ENCODE measurements at regions not wholly inside any gene's neighbourhood (a gene's known extent, or its start where the extent isn't known, plus 50 kb on each side); places are given as distances from the start of the nearest gene placed in this dataset.

DNA sequence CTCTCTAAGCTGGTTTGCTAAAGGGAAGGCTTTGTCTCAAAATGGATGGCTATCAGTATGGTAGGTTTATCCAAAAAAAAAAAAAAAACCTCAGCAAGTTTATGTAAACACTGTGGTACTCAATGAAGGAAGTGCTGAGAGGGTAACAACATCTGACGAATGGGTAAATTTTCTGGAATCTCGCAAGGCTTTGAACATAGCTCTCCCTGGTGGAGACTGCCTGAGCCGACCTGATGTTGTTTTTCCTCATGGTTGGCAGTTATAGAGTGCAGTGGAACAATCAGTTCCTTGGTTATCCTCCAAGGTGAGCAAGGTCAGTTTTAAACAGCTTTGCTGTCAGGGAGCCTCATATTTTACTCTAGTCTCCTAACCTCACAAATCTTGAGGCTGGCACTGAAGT lies 94.6 kb downstream of the ZPLD1 start:
- POLR2A ChIA-PET: no interaction called here
- CTCF ChIA-PET: interaction anchor here (1.8 kb wide), 1 partner anchor 301 kb away, joined by 12 read pairs; no protein-coding TSS in a partner anchor
- no peak overlapping the region for H3K27ac Mint-ChIP-seq
- H3K4me3 Mint-ChIP-seq: no peak overlapping the region
- no peaks in the 10 kb centered on the region for H3K9me3 Mint-ChIP-seq (ENCODE audit: insufficient read depth)
- H3K27me3 Mint-ChIP-seq (ENCODE audit: low read depth): peaks cover 3% of the 10 kb centered on the region
- no peaks in the 10 kb centered on the region for H3K36me3 Mint-ChIP-seq (ENCODE audit: low read depth)
- ATAC-seq (no peak), DNase-seq (no peak)
- peaks cover 4% of the 10 kb centered on the region for H3K4me1 Mint-ChIP-seq (ENCODE audit: low read depth)

- ChIA-PET CTCF (no interaction called here), POLR2A (no interaction called here)
- Mint-ChIP-seq H3K36me3 (ENCODE audit: low read depth) (no peaks in the 10 kb centered on the region), H3K27me3 (ENCODE audit: low read depth) (peaks cover 3% of the 10 kb centered on the region), H3K27ac (no peak overlapping the region), H3K9me3 (ENCODE audit: insufficient read depth) (no peaks in the 10 kb centered on the region), H3K4me3 (no peak overlapping the region), H3K4me1 (ENCODE audit: low read depth) (peaks cover 4% of the 10 kb centered on the region)
- no peak for ATAC-seq
- no peak for DNase-seq
Observed at GRCh38 chr3:102530415-102531181, 95.8 kb downstream of the ZPLD1 start.

GRCh38 chr3:102531686-102532085 lies 96.9 kb downstream of the ZPLD1 start:
- H3K4me1 Mint-ChIP-seq (ENCODE audit: low read depth): peaks cover 4% of the 10 kb centered on the region
- H3K9me3 Mint-ChIP-seq (ENCODE audit: insufficient read depth): no peaks in the 10 kb centered on the region
- H3K27ac Mint-ChIP-seq: no peak overlapping the region
- ChIA-PET POLR2A (no interaction called here), CTCF (no interaction called here)
- H3K27me3 Mint-ChIP-seq (ENCODE audit: low read depth): peaks cover 3% of the 10 kb centered on the region
- DNase-seq (no peak), ATAC-seq (no peak)
- no peaks in the 10 kb centered on the region for H3K36me3 Mint-ChIP-seq (ENCODE audit: low read depth)
- no peak overlapping the region for H3K4me3 Mint-ChIP-seq

DNA sequence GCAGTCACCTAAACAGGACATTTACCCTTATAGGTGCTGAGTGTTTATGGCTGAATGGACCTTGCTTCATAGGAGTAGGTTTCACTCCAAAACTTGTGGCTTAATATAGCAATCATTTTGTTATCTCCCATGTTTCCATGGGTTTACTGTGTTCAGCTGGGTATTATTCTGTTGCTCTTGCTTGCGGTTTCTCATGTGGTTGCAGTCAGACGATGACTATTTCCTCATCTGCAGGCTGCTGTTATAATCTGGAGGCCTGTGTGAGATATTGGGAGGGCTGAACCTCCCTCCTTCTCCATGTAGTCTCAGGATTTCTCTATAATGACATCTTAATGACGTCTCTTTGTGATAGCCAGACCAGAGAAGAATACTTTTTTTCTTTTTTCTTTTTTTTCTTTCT lies 98.1 kb downstream of the ZPLD1 start:
- peaks cover 3% of the 10 kb centered on the region for H3K27me3 Mint-ChIP-seq (ENCODE audit: low read depth)
- POLR2A ChIA-PET: no interaction called here
- CTCF ChIA-PET: no interaction called here
- no peak overlapping the region for H3K27ac Mint-ChIP-seq
- ATAC-seq: peak; percentile 68
- peaks cover 4% of the 10 kb centered on the region for H3K4me1 Mint-ChIP-seq (ENCODE audit: low read depth)
- no peaks in the 10 kb centered on the region for H3K36me3 Mint-ChIP-seq (ENCODE audit: low read depth)
- no peaks in the 10 kb centered on the region for H3K9me3 Mint-ChIP-seq (ENCODE audit: insufficient read depth)
- H3K4me3 Mint-ChIP-seq: no peak overlapping the region
- peak; percentile 23 for DNase-seq

DNA sequence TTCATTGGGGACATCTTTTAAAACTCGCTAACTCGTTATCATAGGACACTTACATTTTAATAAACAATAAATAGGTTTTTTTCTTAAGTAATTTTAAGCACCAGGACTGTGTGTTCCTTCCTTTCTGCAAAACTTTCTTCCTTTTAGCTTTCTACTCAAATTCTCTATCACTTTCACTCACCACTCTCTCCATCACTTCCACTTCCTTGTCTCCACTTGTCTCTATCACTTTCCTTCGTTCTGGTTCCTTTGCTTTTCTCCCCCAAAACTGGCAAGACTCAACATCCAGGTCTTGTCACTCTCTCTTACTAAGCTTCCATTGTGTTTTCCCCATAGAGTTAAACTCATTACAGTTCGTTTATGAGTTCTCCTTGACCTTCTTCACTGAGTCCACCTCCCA lies 99.0 kb downstream of the ZPLD1 start:
- Mint-ChIP-seq H3K4me1 (ENCODE audit: low read depth) (peaks cover 4% of the 10 kb centered on the region), H3K27ac (no peak overlapping the region), H3K27me3 (ENCODE audit: low read depth) (peaks cover 3% of the 10 kb centered on the region), H3K36me3 (ENCODE audit: low read depth) (no peaks in the 10 kb centered on the region), H3K9me3 (ENCODE audit: insufficient read depth) (no peaks in the 10 kb centered on the region), H3K4me3 (no peak overlapping the region)
- CTCF ChIA-PET: interaction anchor here (0.6 to 1.0 kb wide), 3 partner anchors 190 to 720 kb away, joined by 3 to 4 read pairs (median 3); no protein-coding TSS in a partner anchor
- POLR2A ChIA-PET: no interaction called here
- no peak for DNase-seq
- no peak for ATAC-seq

DNA sequence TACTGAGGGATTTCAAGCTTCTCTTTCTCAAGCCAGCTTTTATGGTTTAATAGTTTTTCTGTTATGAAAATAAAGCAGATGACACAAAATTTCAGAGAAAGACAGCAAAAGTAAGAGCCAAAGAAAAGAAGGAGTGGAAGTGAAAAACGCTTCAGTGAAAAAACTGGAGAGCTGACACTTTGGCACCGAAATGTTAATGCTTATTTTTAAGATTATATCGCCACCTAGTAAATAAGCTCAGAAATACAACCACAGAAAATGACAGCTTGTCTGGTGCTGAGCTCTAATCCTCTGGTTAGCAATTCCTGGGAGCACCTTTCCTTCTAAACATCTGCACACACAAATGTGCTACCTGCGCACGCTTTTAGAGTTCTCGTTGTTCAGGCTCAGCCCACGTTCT lies 101.6 kb downstream of the ZPLD1 start:
- no peak overlapping the region for H3K27ac Mint-ChIP-seq
- ATAC-seq: no peak
- CTCF ChIA-PET: interaction anchor here (0.8 to 5.8 kb wide), 23 partner anchors 9 to 733 kb away, joined by 3 to 137 read pairs (median 3); no protein-coding TSS in a partner anchor

DNA sequence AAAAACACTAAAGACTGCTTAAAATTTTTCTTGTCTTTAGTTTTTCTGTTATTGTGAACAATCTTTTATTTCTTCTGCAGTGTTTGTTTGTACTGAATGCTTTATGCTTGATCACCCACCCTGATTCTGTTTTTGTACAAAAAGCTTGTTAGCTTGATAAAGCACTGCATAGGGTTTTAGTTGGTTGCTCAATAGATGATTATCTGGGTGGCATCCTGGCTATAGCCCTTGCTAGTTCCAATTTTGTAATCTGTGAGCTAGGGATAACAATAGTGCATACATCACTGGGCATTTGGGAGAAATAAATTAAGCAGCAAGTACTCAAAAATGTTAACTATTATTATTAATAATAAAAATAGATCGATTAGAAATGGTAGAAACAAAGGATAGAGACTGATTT lies 102.3 kb downstream of the ZPLD1 start:
- ChIA-PET CTCF (interaction anchor here (0.8 to 5.8 kb wide), 16 partner anchors 10 to 734 kb away, joined by 3 to 137 read pairs (median 4); no protein-coding TSS in a partner anchor), POLR2A (no interaction called here)
- H3K36me3 Mint-ChIP-seq (ENCODE audit: low read depth): no peaks in the 10 kb centered on the region
- H3K4me1 Mint-ChIP-seq (ENCODE audit: low read depth): peaks cover 4% of the 10 kb centered on the region
- H3K4me3 Mint-ChIP-seq: no peak overlapping the region
- no peaks in the 10 kb centered on the region for H3K9me3 Mint-ChIP-seq (ENCODE audit: insufficient read depth)
- no peak for DNase-seq
- no peak for ATAC-seq
- H3K27me3 Mint-ChIP-seq (ENCODE audit: low read depth): peaks cover 8% of the 10 kb centered on the region
- H3K27ac Mint-ChIP-seq: no peak overlapping the region

More for the DNA sequence above, 101.6 kb downstream of the ZPLD1 start:
- Mint-ChIP-seq H3K4me1 (ENCODE audit: low read depth) (peaks cover 4% of the 10 kb centered on the region), H3K9me3 (ENCODE audit: insufficient read depth) (no peaks in the 10 kb centered on the region), H3K36me3 (ENCODE audit: low read depth) (no peaks in the 10 kb centered on the region), H3K27me3 (ENCODE audit: low read depth) (peaks cover 4% of the 10 kb centered on the region), H3K4me3 (no peak overlapping the region)
- POLR2A ChIA-PET: no interaction called here
- no peak for DNase-seq

DNA sequence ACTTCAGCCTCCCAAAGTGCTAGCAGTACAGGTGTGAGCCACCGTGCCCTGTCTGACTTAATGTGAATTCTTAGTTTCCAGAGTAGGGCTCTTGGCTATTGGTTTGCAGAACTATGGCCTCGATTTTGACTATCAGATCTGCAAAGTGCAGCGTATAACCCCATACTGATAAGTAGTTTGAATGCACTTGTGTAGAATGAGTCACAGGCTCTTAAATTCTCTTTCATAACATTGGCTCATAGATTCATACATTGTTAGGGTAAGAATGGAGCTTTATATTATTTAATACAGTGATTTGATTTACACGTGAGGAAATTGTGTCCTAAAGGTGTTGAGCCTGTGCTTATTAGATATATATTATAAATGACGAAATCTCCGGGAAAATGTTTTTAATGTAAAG lies 109.9 kb downstream of the ZPLD1 start:
- Mint-ChIP-seq H3K27ac (no peak overlapping the region), H3K9me3 (ENCODE audit: insufficient read depth) (no peaks in the 10 kb centered on the region), H3K4me1 (ENCODE audit: low read depth) (no peaks in the 10 kb centered on the region), H3K4me3 (no peak overlapping the region), H3K36me3 (ENCODE audit: low read depth) (no peaks in the 10 kb centered on the region), H3K27me3 (ENCODE audit: low read depth) (peaks cover 8% of the 10 kb centered on the region)
- ChIA-PET POLR2A (no interaction called here), CTCF (interaction anchor here (0.5 kb wide), 1 partner anchor 18 kb away, joined by 3 read pairs; no protein-coding TSS in a partner anchor)
- ATAC-seq (no peak), DNase-seq (no peak)

DNA sequence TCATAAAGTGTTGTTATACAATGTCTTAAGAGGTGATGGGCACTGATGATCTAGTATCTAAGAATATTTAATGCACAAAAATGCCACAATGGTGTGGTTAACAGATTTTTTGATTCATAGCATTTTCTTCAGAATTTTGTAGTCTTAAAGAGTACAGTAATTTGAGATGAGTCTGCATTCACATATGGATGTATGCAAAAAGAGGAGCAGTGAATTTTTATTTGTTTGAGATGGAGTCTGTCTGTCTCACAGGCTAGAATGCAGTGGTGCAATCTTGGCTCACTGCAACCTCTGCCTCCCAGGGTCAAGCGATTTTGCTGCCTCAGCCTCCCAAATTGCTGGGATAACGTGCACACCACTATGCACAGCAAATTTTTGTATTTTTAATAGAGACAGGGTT lies 110.5 kb downstream of the ZPLD1 start:
- Mint-ChIP-seq H3K9me3 (ENCODE audit: insufficient read depth) (no peaks in the 10 kb centered on the region), H3K27ac (no peak overlapping the region), H3K27me3 (ENCODE audit: low read depth) (peaks cover 6% of the 10 kb centered on the region), H3K36me3 (ENCODE audit: low read depth) (no peaks in the 10 kb centered on the region), H3K4me1 (ENCODE audit: low read depth) (no peaks in the 10 kb centered on the region), H3K4me3 (no peak overlapping the region)
- DNase-seq: no peak
- CTCF ChIA-PET: interaction anchor here (0.5 kb wide), 1 partner anchor 18 kb away, joined by 3 read pairs; no protein-coding TSS in a partner anchor
- POLR2A ChIA-PET: no interaction called here
- no peak for ATAC-seq

GRCh38 chr3:102553876-102554275 lies 119.1 kb downstream of the ZPLD1 start:
- H3K4me3 Mint-ChIP-seq: no peak overlapping the region
- H3K9me3 Mint-ChIP-seq (ENCODE audit: insufficient read depth): no peaks in the 10 kb centered on the region
- H3K27me3 Mint-ChIP-seq (ENCODE audit: low read depth): no peaks in the 10 kb centered on the region
- no peak overlapping the region for H3K27ac Mint-ChIP-seq
- POLR2A ChIA-PET: no interaction called here
- H3K4me1 Mint-ChIP-seq (ENCODE audit: low read depth): no peaks in the 10 kb centered on the region
- no peaks in the 10 kb centered on the region for H3K36me3 Mint-ChIP-seq (ENCODE audit: low read depth)
- no peak for DNase-seq
- no peak for ATAC-seq
- CTCF ChIA-PET: no interaction called here

DNA sequence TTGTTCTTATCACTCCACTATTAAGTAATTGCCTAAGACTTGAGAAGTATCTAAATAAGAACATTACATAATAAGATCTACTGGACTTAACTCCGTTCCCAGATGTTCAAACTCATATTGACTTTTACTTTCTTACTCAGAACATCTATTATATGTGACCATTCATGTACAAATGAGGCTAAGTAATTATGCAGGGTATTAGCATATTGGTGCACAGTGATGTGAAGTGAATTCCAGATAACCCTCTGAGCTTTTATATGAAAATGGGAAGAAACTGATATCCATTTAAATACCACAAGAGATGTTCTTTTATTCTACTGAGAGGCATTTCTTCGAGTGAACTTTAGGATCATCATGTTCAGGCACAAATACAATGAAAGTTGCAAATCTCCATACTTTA lies 135.7 kb downstream of the ZPLD1 start:
- Mint-ChIP-seq H3K9me3 (ENCODE audit: insufficient read depth) (no peaks in the 10 kb centered on the region), H3K27me3 (ENCODE audit: low read depth) (no peaks in the 10 kb centered on the region), H3K27ac (no peak overlapping the region), H3K4me1 (ENCODE audit: low read depth) (no peaks in the 10 kb centered on the region), H3K4me3 (no peak overlapping the region), H3K36me3 (ENCODE audit: low read depth) (no peaks in the 10 kb centered on the region)
- no peak for ATAC-seq
- ChIA-PET POLR2A (no interaction called here), CTCF (no interaction called here)
- no peak for DNase-seq

DNA sequence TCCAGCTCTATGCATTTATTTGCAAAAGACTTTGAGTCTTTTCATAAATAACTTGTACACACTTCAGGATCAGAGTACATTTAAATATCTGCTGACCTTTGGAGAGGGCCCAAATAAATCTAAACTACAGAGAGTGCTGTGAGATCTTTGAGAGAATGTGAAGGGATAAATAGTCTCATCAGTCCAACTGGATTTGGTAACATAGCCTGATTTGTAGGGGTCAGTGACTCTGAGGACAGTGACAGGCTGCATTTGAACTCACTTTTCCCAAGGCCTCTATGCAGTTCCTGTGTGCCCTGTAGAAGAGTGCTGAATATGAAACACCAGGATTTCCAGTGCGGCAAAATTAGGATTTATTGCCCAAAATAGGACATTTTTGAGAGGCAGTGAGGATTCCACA lies 136.2 kb downstream of the ZPLD1 start:
- no peaks in the 10 kb centered on the region for H3K4me1 Mint-ChIP-seq (ENCODE audit: low read depth)
- DNase-seq (no peak), ATAC-seq (no peak)
- CTCF ChIA-PET: no interaction called here
- H3K27me3 Mint-ChIP-seq (ENCODE audit: low read depth): no peaks in the 10 kb centered on the region
- POLR2A ChIA-PET: no interaction called here
- no peaks in the 10 kb centered on the region for H3K36me3 Mint-ChIP-seq (ENCODE audit: low read depth)
- H3K4me3 Mint-ChIP-seq: no peak overlapping the region
- H3K27ac Mint-ChIP-seq: no peak overlapping the region
- no peaks in the 10 kb centered on the region for H3K9me3 Mint-ChIP-seq (ENCODE audit: insufficient read depth)
